ENCODE measurements at regions not wholly inside any gene's neighbourhood (a gene's known extent, or its start where the extent isn't known, plus 50 kb on each side); places are given as distances from the start of the nearest gene placed in this dataset.
A peak's percentile ranks its signal among the peaks of the same experiment; 100 is the strongest.

DNA sequence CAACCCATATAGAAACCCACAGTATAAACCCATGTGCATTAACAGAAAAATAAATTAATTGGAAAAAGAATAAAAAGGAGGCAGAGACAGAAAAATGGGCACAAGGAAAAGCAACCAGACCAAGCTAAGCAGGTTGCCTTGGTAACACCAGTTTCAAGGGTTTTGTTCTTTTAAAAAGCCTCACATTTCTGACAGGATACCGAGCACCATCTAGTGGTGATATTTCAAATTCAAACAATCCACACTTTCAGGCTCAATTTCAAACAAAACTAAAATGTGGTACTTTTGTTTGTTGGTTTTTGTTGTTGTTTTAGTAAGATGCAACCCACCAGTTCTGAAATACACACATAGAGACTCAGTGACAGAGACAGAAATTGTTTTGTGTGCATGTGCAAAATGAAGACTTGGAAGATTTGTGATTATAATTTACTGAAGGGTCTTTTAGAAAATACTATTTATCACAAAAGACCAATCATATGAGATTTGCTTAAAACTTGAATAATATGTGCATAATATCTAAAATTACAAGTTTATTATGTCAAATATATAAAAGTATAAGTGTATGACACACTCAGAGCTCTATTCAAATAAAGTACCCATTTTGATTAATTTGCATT is 318.2 kb downstream of the SLCO4C1 start:
- DNase-seq = peak in 1 of 7 donors; percentile 3
- Histone ChIP-seq H3K27ac (no peak overlapping the region), H3K27me3 (no peaks in the 10 kb centered on the region), H3K4me1 (replicated peaks in 1 of 2) (no peaks in the 10 kb centered on the region), H3K4me3 (no peak overlapping the region), H3K36me3 (replicated peaks in 1 of 2) (no peaks in the 10 kb centered on the region), H3K9me3 (replicated peaks in 1 of 3) (no peaks in the 10 kb centered on the region)
- intact Hi-C loops (cut with DNase I) = no loop called here
- TF ChIP-seq, protein P1, sequence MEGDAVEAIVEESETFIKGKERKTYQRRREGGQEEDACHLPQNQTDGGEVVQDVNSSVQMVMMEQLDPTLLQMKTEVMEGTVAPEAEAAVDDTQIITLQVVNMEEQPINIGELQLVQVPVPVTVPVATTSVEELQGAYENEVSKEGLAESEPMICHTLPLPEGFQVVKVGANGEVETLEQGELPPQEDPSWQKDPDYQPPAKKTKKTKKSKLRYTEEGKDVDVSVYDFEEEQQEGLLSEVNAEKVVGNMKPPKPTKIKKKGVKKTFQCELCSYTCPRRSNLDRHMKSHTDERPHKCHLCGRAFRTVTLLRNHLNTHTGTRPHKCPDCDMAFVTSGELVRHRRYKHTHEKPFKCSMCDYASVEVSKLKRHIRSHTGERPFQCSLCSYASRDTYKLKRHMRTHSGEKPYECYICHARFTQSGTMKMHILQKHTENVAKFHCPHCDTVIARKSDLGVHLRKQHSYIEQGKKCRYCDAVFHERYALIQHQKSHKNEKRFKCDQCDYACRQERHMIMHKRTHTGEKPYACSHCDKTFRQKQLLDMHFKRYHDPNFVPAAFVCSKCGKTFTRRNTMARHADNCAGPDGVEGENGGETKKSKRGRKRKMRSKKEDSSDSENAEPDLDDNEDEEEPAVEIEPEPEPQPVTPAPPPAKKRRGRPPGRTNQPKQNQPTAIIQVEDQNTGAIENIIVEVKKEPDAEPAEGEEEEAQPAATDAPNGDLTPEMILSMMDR (IDR thresholded peaks at IDR 0.05) = peak; percentile 38 to 63 (median 52)
- no peak for TF ChIP-seq POLR2A (IDR thresholded peaks at IDR 0.05)
- WGBS, 4 donors = 0% methylated on average over 1 of the region's 1 CpG

DNA sequence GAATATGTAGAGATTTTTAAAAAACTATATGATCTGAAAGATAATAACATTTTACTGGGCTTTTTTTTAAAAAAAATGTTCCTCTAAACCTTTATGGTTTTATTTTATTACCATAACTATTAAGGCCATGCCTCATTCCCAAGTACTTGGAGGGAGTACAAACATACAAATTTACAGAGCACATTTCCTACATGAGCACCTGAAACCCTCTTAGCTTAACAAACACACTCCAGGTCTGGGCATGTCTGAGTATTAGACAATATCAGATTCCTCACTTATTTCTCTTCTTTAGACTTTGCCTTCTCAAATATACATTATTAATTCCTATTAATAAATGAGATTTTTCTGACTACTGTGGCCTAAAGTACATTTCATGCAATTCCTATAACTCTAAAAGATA is 319.2 kb downstream of the SLCO4C1 start:
- TF ChIP-seq POLR2A (IDR thresholded peaks at IDR 0.05) = no peak
- TF ChIP-seq, protein P1 (IDR thresholded peaks at IDR 0.05) = no peak
- no peaks in the 10 kb centered on the region for H3K36me3 ChIP-seq (replicated peaks in 1 of 2)
- H3K4me3 ChIP-seq = no peak overlapping the region
- H3K27ac ChIP-seq = no peak overlapping the region
- no peaks in the 10 kb centered on the region for H3K27me3 ChIP-seq
- H3K4me1 ChIP-seq (replicated peaks in 1 of 2) = no peaks in the 10 kb centered on the region
- DNase-seq = no peak
- H3K9me3 ChIP-seq (replicated peaks in 1 of 3) = no peaks in the 10 kb centered on the region
- intact Hi-C loops (cut with DNase I) = no loop called here

DNA sequence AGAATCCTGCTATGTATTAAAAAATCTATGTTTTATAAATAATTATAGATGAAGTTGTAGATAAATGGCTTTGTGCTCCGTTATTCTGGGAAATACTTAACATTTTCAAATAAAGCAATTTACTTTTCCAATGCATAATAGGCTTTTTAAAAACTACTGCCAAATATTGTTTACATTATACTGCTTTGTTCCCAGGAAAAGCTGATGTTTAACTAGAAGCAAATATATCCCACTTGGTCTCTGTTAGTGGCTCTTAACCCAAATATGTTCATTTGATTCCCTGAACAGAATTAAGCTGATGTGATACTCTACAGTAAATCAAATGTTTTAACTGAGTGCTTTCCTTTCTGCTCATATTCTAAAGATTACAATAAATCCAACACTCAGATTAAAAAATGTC is 326.3 kb downstream of the SLCO4C1 start:
- H3K27me3 ChIP-seq = no peaks in the 10 kb centered on the region
- no peaks in the 10 kb centered on the region for H3K36me3 ChIP-seq (replicated peaks in 1 of 2)
- TF ChIP-seq, protein P1 (IDR thresholded peaks at IDR 0.05) = no peak
- TF ChIP-seq POLR2A (IDR thresholded peaks at IDR 0.05) = no peak
- WGBS, 4 donors = 61 to 88% (median 69%) methylated on average over 1 of the region's 1 CpG
- no peak for DNase-seq
- intact Hi-C loops (cut with DNase I) = no loop called here
- H3K9me3 ChIP-seq (replicated peaks in 1 of 3) = no peaks in the 10 kb centered on the region
- H3K4me3 ChIP-seq = no peak overlapping the region
- H3K4me1 ChIP-seq (replicated peaks in 1 of 2) = no peaks in the 10 kb centered on the region
- H3K27ac ChIP-seq = no peak overlapping the region

DNA sequence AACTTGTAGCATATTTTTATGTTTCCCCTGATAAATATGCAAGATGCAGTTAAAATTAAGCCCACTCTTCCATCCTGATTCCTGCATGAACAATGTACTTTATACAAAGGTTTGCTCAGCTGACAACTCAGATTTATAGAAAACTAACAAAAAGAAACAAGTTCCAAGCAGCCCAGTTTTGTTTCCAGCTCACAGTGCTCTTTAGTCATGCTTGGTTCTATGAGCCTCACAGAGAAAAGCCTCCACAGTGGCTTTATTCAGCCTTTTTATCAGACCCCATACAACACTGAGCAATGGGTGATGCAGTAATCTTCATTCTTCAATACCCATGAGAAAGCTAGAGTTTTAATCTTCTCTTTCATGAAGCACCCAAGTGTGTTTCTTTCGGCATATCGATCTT is 329.6 kb downstream of the SLCO4C1 start:
- no peaks in the 10 kb centered on the region for H3K27me3 ChIP-seq
- H3K4me3 ChIP-seq = no peak overlapping the region
- intact Hi-C loops (cut with DNase I) = no loop called here
- no peak for DNase-seq
- TF ChIP-seq, protein P1 (IDR thresholded peaks at IDR 0.05) = no peak
- no peak for TF ChIP-seq POLR2A (IDR thresholded peaks at IDR 0.05)
- no peak overlapping the region for H3K27ac ChIP-seq
- H3K9me3 ChIP-seq (replicated peaks in 1 of 3) = no peaks in the 10 kb centered on the region
- WGBS, 4 donors = 84 to 95% (median 87%) methylated on average over 2 of the region's 2 CpGs
- no peaks in the 10 kb centered on the region for H3K4me1 ChIP-seq (replicated peaks in 1 of 2)
- no peaks in the 10 kb centered on the region for H3K36me3 ChIP-seq (replicated peaks in 1 of 2)

Measured in adrenal gland (tissue), 9 donors.